ENCODE measurements at regions not wholly inside any gene's neighbourhood (a gene's known extent, or its start where the extent isn't known, plus 50 kb on each side); places are given as distances from the start of the nearest gene placed in this dataset.

DNA sequence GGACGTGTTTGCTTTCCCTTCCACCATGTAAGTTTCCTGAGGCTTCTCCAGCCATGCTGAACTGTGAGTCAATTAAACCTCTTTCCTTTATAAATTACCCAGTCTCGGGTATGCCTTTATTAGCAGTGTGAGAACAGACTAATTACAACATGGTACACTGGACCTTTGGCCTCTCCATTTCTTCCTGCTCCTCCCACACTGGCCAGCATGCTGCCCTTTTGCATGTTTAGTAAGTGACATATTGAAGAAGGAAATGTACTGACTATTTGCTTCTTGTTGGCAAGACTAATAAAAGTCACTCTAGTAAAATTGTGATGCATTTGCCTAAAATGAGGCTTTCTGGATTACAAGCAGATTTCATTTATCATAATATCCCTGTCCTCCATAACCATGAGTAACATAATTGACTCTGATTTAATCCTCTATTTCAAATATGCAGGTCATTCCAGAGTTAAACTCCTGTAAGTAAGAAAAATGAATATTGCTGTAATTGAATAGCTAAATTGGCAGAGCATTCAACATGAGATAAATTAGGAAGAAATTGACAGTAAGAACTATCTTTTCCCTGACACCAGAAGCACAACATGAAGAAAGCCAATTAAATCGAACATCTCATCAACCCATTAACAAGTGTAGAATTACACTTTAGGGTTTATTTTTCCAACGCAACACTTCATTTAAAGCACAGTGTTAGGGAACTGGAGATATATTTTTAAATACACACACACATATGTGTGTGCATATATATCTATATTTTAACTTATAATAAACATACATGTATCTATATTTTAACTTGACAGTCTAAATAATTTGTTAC is 427.8 kb upstream of the ZP4 start:
- TF ChIP-seq, protein P1, sequence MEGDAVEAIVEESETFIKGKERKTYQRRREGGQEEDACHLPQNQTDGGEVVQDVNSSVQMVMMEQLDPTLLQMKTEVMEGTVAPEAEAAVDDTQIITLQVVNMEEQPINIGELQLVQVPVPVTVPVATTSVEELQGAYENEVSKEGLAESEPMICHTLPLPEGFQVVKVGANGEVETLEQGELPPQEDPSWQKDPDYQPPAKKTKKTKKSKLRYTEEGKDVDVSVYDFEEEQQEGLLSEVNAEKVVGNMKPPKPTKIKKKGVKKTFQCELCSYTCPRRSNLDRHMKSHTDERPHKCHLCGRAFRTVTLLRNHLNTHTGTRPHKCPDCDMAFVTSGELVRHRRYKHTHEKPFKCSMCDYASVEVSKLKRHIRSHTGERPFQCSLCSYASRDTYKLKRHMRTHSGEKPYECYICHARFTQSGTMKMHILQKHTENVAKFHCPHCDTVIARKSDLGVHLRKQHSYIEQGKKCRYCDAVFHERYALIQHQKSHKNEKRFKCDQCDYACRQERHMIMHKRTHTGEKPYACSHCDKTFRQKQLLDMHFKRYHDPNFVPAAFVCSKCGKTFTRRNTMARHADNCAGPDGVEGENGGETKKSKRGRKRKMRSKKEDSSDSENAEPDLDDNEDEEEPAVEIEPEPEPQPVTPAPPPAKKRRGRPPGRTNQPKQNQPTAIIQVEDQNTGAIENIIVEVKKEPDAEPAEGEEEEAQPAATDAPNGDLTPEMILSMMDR (IDR thresholded peaks at IDR 0.05): no peak
- TF ChIP-seq EZH2 (IDR thresholded peaks at IDR 0.05; ENCODE audit: borderline replicate concordance, insufficient read depth, low read depth, low read length, poor library complexity, severe bottlenecking): no peak

All from B cell (primary cell).